Heart right ventricle (tissue), 16 donors: ENCODE measurements at regions not wholly inside any gene's neighbourhood (a gene's known extent, or its start where the extent isn't known, plus 50 kb on each side); places are given as distances from the start of the nearest gene placed in this dataset.

Source experiments
- ATAC-seq, 8 donors: fragments of 200-7000 bp; cut with Tn5 transposase; one replicate each; pipeline ENCODE4 v1.9.1; 2020; ENCODE audit warnings: mild to moderate bottlenecking in 8 of 8, moderate library complexity in 8 of 8, moderate number of reproducible peaks in 1 of 8
- DNase-seq, 2 donors: peaks; one replicate each; pipeline ENCODE4 v3.0.0-alpha.2; 2020
- H3K27ac ChIP-seq, 10 donors: fragments of 200-600 bp; sonication (generic) in 2 of 10; one replicate each; pipeline versions ENCODE4 v1.5.0 to v1.8.0; 2020 to 2022; ENCODE audit warnings: mild to moderate bottlenecking in 3 of 10
- H3K27me3 ChIP-seq, 7 donors: fragments of 200-600 bp; one replicate each; pipeline ENCODE4 v1.8.0; 2021 to 2022; ENCODE audit warnings: mild to moderate bottlenecking in 2 of 7
- H3K36me3 ChIP-seq, 9 donors: fragments of 200-600 bp; sonication (generic) in 1 of 9; one replicate each; pipeline versions ENCODE4 v1.5.0 to v1.8.0; 2020 to 2022; ENCODE audit warnings: mild to moderate bottlenecking in 2 of 9
- H3K4me1 ChIP-seq, 9 donors: fragments of 200-600 bp; sonication (generic) in 1 of 9; one replicate each; pipeline versions ENCODE4 v1.5.0 to v1.8.0; 2020 to 2022; ENCODE audit warnings: mild to moderate bottlenecking in 4 of 9
- H3K4me3 ChIP-seq, 10 donors: fragments of 200-600 bp; sonication (generic) in 2 of 10; one replicate each; pipeline versions ENCODE4 v1.5.0 to v1.8.0; 2020 to 2022; ENCODE audit warnings: mild to moderate bottlenecking in 7 of 10, moderate library complexity in 2 of 10
- H3K9me3 ChIP-seq, 11 donors: fragments of 200-600 bp in 10 of 11; sonication (generic) in 2 of 11; one replicate each; pipeline versions ENCODE4 v1.5.0 to v1.8.0; 2013 to 2022; ENCODE audit warnings: mild to moderate bottlenecking in 2 of 11, control low read depth in 1 of 11, moderate library complexity in 1 of 11
- WGBS, 2 donors: extraction: QIAGEN DNeasy Blood & Tissue Kit; methylation state at CpG; one replicate each; pipeline ENCODE4 v1.1.7; 2013; ENCODE audit warnings: inconsistent platforms in 1 of 2; 5-methylcytosine and 5-hydroxymethylcytosine counted together
- intact Hi-C, 10 donors: fragments of 100-400 bp; cut with DNase I; formaldehyde crosslinking; loops; one replicate each; pipeline versions ENCODE4 v1.11.1 to v1.14.2; 2022
- TF ChIP-seq, protein P1 (sequence below), 9 donors: fragments of 200-600 bp; sonication (generic) in 2 of 9; IDR thresholded peaks; one replicate each; pipeline versions ENCODE4 v1.5.0 to v1.8.0; 2021 to 2022; ENCODE audit warnings: antibody characterized with exemption in 9 of 9, mild to moderate bottlenecking in 5 of 9, moderate library complexity in 1 of 9
- donor health status: Arrhythmogenic right ventricular cardiomyopathy.
- donor health status: ischemic (EF 13 %, LVEDD 7.1; RV severe dilation, severe dysfunction).
- donor health status: healthy with polysubstance abuse.
- donor health status: DM: no; HTN: yes; CAD: no.
- donor health status: DM: no; HTN: no; CAD: no.
- donor health status: ischemic (EF 25% LVEDD 6.9; RV normal size, moderate dysfunction).
- donor health status: ischemic (EF 25% LVEDD 5.7; RV mildly dilated, moderate dysfunction).
- donor health status: healthy.
- donor health status: DM: yes; HTN: yes; CAD: no.
- donor health status: Ischemic cardiomyopathy.
- donor health status: ischemic (EF 35%, LVEDD 5.7; RV mildly dilated, moderate dysfunction).
- donor health status: nonischemic (EF 11% LVEDD 7.7; RV severe dilation, severe dysfunction).
- donor health status: DM: yes; HTN: yes; CAD: no.
- donor health status: PGD.
- donor health status: ischemic (EF 29% LVEDD 5.4; RV normal size, mild dysfunction).
- donor health status: nonischemic (EF 23%, LVEDD 6.1; RV moderate dilation, normal function).

DNA sequence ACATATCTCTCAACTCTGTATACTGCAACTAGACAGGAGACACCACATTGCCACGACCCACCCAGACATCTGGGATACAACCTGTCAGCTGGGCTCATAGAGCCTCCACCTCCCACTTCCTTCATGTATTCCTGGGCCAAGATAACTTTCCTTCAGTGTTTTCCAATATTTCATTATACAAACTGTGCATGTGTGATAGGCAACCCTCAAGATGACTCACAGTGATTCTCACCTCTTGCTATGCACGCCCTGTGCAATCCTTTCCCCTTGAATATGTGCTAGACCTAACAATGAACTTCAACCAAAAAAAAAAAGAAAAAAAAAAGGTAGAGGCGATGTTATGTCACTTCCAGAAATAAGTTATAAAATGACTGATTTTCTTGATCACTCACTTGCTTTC, 138.0 kb upstream of the ALCAM start:
- no peaks in the 10 kb centered on the region for H3K27me3 ChIP-seq
- no peak overlapping the region for H3K27ac ChIP-seq
- intact Hi-C loops = no loop called here
- H3K36me3 ChIP-seq = no peaks in the 10 kb centered on the region
- WGBS, 2 donors = 69 to 74% methylated on average over 3 of the region's 3 CpGs
- no peak overlapping the region for H3K4me3 ChIP-seq
- H3K9me3 ChIP-seq = peaks cover 0 to 9% (median 0%) of the 10 kb centered on the region in 11 donors
- ATAC-seq = no peak
- no peak for DNase-seq
- H3K4me1 ChIP-seq = no peaks in the 10 kb centered on the region
- TF ChIP-seq, protein P1, sequence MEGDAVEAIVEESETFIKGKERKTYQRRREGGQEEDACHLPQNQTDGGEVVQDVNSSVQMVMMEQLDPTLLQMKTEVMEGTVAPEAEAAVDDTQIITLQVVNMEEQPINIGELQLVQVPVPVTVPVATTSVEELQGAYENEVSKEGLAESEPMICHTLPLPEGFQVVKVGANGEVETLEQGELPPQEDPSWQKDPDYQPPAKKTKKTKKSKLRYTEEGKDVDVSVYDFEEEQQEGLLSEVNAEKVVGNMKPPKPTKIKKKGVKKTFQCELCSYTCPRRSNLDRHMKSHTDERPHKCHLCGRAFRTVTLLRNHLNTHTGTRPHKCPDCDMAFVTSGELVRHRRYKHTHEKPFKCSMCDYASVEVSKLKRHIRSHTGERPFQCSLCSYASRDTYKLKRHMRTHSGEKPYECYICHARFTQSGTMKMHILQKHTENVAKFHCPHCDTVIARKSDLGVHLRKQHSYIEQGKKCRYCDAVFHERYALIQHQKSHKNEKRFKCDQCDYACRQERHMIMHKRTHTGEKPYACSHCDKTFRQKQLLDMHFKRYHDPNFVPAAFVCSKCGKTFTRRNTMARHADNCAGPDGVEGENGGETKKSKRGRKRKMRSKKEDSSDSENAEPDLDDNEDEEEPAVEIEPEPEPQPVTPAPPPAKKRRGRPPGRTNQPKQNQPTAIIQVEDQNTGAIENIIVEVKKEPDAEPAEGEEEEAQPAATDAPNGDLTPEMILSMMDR (IDR thresholded peaks at IDR 0.05) = no peak

DNA sequence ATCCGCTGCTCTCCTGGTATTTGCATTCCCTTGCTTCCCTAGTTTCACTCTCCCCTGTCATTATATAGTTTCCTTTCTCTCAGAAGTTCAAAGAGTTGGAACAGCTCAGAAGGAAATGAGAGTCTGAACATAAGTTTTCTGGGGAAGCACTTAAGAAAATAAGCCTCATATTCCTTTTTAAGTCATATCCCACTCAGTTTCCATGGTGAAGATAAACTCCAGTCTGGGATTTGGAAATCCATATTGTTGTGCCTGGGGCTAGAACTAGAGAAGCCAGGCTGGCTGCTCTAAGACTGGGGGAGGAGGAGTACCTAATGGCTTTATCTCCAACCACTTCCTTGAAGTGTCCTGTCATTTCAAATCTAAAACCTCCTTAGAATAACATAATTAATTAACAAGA, 134.2 kb upstream of the ALCAM start:
- no peak for DNase-seq
- H3K4me1 ChIP-seq = no peaks in the 10 kb centered on the region
- WGBS, 2 donors = 58% methylated on average over 1 of the region's 1 CpG
- H3K4me3 ChIP-seq = no peak overlapping the region
- H3K27ac ChIP-seq = no peak overlapping the region
- H3K36me3 ChIP-seq = no peaks in the 10 kb centered on the region
- TF ChIP-seq, protein P1 (IDR thresholded peaks at IDR 0.05) = no peak
- no peak for ATAC-seq
- no peaks in the 10 kb centered on the region for H3K27me3 ChIP-seq
- peaks cover 0 to 9% (median 0%) of the 10 kb centered on the region in 11 donors for H3K9me3 ChIP-seq
- intact Hi-C loops = no loop called here

DNA sequence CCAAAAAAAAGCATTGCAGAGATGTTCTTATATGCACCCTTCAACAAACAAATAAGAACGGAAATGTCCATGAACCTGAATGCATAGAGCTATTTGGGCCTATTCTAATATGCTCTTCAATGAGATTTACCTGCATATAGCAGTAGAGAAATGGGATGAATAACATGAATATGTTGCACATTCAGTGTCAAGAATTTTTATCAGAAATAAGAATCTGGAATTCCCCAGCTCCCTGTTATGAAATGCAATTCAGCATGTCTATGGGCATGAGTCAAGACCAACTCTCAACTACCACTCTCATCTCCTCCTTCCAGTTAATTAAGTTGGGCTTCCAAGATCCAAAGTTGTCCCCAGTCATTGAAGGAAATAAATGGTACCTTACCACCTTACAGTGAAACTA, 133.7 kb upstream of the ALCAM start:
- no peaks in the 10 kb centered on the region for H3K27me3 ChIP-seq
- TF ChIP-seq, protein P1 (IDR thresholded peaks at IDR 0.05) = no peak
- no peak for ATAC-seq
- no peak overlapping the region for H3K4me3 ChIP-seq
- H3K27ac ChIP-seq = no peak overlapping the region
- no peaks in the 10 kb centered on the region for H3K4me1 ChIP-seq
- no peaks in the 10 kb centered on the region for H3K36me3 ChIP-seq
- no peak for DNase-seq
- 86% methylated on average over 1 of the region's 1 CpG for WGBS, 2 donors
- H3K9me3 ChIP-seq = peaks cover 0 to 9% (median 0%) of the 10 kb centered on the region in 11 donors
- intact Hi-C loops = no loop called here

DNA sequence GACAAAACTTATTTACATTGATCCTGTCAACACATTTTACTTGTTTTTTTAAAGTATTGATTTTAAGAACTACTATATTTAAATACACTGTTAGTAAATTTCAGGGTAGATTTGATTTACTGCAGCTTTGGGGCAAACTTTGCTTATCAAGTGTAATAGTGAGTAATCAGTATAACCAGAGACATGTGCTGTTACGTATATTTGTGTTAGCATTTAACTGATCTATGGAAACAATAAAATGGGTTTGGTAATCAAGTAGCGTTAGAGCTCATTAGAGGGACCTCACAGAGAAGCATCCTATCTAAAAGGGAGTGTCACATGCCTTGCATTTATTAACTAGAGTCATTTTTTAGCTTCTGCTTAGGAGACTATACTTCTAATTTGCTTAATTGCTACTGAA, 131.5 kb upstream of the ALCAM start:
- ATAC-seq (no peak), DNase-seq (no peak)
- Histone ChIP-seq H3K9me3 (no peaks in the 10 kb centered on the region), H3K36me3 (no peaks in the 10 kb centered on the region), H3K27me3 (peaks cover 0 to 4% (median 0%) of the 10 kb centered on the region in 7 donors), H3K27ac (no peak overlapping the region), H3K4me1 (no peaks in the 10 kb centered on the region), H3K4me3 (no peak overlapping the region)
- TF ChIP-seq, protein P1 (IDR thresholded peaks at IDR 0.05) = no peak
- intact Hi-C loops = no loop called here
- 65 to 70% methylated on average over 2 of the region's 2 CpGs for WGBS, 2 donors
